ENCODE measurements at regions not wholly inside any gene's neighbourhood (a gene's known extent, or its start where the extent isn't known, plus 50 kb on each side); places are given as distances from the start of the nearest gene placed in this dataset.
"Not testable (repeated sequence)": the region's sequence is repeated elsewhere in the genome, so short reads cannot be mapped to it uniquely, and the experiment has no call there.

- no peak for DNase-seq
Measured at GRCh38 chr1:148385371-148386030, 97.6 kb downstream of the PPIAL4G start.

GRCh38 chr1:148383966-148384365, 99.1 kb downstream of the PPIAL4G start:
- no peak for DNase-seq

DNA sequence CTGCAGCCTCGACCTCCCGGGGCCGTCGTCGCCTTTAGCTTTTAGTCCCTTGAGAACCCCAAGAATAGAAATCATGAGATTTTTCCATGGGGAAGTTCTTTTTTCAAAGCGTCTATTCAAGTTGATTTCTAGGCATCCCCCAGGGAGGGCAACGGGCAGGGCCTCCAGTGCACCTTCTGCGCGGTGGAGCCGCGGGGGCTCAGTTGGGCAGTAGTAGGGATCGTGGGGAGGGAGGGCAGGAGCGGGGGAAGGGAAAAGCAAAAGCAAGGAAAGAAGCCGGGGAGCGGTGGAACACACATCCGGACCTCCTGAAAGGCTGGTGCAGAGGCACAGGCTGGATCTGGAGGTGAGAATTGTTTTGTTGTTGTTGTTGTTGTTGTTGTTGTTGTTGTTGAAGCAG, 103.4 kb downstream of the PPIAL4G start:
- no peak for DNase-seq

GRCh38 chr1:148379170-148379500, 104.0 kb downstream of the PPIAL4G start:
- no peak for DNase-seq

GRCh38 chr1:148377992-148378391, 105.1 kb downstream of the PPIAL4G start:
- DNase-seq: not testable (repeated sequence)

- not testable (repeated sequence) for DNase-seq
Measured at GRCh38 chr1:148377045-148377444, 106.1 kb downstream of the PPIAL4G start.

DNA sequence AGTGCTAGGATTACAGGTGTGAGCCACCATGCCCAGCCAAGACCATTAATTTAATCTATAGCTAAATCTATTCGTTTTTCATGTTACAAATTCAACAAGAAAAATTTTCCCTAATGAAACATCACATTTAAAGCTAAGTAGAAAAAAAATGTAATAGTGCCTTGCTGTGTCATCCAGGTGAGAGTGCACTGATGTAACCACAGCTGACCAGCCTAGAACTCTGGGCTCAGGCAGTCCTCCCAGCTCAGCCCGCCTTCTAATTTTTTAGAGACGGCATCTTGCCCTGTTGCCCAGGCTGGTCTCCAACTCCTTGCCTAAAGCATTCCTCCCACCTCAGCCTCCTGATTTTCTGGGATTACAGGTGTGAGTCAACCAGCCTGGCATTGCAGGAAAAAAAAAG, 109.0 kb downstream of the PPIAL4G start:
- no peak for DNase-seq

DNA sequence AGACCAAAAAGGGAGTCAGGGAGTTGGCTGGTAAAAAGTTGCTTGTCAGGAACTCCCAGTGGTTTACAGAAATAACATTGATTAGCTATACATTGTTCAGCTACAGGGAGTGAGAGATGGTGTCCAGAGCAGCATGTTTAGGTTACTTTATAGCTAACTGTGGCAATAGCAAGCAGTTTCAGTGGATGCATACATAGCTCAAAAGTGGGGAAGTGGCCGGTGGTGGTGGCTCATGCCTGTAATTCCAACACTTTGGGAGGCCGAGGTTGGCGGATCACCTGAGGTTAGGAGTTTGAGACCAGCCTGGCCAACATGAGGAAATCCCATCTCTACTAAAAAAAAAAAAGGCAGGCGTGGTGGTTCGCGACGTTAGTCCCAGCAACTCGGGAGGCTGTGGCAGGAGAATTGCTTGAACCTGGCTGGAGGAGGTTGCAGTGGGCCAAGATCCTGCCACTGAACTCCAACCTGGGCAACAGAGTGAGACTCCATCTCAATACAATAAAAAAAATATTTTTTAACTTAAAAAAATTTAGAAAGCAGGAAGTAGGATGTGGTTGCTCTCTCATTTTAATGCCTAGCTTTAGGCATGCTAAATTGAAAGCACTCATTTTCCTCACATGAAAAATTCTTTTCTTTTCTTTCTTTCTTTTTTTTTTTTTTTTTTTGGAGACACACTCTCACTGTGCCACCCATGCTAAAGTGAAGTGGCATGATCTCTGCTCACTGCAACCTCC, 109.7 kb downstream of the PPIAL4G start:
- DNase-seq: no peak

DNA sequence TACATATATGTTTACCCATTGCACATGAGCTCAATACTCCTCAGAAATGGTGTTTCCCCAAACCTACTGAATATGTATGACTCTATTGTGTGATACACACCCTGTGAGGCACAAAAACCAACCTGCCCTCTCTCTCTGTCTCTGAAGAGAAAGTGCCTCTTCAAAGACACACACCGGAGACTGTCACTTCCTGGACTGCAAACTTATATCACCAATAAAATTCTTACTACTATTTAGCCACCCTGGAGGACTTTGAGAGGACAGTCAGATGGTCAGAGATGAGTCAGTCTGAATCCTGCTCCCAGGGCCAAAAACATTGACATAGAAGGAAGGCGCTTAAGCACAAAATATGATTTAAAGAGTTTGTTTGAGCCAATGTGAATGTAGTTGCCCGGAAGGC, 110.4 kb downstream of the PPIAL4G start:
- DNase-seq: no peak

GRCh38 chr1:148372051-148372726, 110.9 kb downstream of the PPIAL4G start:
- DNase-seq: not testable (repeated sequence)

DNA sequence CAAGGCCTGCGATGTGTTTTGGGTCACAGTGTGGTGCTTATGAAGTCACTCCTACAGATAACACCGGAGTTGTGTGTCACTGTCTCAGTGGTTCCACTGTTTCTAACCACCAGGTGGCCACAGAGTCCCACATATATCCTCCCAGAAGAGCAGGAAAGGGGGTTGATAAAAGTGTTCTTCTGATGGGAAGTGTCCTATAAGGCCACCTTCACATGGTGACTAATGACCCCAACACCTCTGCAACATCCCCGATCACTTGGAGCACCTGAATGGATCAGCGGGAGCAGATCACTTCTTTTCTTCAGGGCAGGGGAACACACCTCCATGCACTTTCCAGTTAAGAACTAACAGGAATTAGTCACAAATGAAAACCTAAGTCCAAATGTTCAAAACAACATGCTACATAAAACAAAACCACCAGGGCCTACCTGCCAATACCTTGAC, 111.5 kb downstream of the PPIAL4G start:
- DNase-seq: not testable (repeated sequence)

DNA sequence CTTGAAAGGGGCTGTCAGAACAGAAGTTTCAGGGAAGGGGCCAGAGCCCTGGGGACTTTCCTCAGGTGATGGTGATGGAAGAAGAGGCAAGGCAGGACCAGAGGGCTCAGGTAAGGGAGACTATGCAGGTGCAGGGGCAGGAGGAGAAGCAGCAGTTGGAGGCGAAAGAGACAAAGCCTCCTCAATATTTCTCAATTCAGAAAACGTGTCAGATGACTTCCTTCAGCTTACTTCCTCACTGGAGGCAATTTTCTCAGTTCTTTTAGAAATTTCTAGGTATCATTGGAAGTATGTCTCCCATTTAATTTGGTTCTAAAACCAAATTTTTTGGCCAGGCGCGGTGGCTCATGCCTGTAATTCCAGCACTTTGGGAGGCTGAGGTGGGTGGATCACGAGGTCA, 112.4 kb downstream of the PPIAL4G start:
- DNase-seq: not testable (repeated sequence)

GRCh38 chr1:148367596-148367995, 115.5 kb downstream of the PPIAL4G start:
- no peak for DNase-seq

GRCh38 chr1:148366136-148366753, 116.9 kb downstream of the PPIAL4G start:
- not testable (repeated sequence) for DNase-seq

GRCh38 chr1:148365151-148365550, 118.0 kb downstream of the PPIAL4G start:
- DNase-seq: not testable (repeated sequence)

- DNase-seq: not testable (repeated sequence)
Measured at GRCh38 chr1:148363979-148364378, 119.1 kb downstream of the PPIAL4G start.

DNA sequence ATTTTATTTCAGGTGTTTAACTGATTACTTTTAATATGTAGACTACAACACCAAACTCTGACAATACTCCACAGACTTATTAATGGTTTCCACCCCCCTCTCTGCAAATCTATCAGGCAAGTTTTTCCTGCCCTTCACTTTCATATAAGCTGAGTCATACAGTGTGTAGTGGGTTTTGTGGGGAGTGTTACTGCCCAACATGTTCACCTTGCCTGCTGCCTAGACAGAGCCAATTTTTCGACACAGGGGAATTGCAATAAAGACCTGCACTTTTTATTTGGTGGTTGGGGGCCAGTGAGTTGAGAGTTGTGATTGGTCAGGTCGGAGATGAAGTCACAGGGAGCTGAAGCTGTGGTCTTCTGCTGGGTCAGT, 119.7 kb downstream of the PPIAL4G start:
- no peak for DNase-seq

DNA sequence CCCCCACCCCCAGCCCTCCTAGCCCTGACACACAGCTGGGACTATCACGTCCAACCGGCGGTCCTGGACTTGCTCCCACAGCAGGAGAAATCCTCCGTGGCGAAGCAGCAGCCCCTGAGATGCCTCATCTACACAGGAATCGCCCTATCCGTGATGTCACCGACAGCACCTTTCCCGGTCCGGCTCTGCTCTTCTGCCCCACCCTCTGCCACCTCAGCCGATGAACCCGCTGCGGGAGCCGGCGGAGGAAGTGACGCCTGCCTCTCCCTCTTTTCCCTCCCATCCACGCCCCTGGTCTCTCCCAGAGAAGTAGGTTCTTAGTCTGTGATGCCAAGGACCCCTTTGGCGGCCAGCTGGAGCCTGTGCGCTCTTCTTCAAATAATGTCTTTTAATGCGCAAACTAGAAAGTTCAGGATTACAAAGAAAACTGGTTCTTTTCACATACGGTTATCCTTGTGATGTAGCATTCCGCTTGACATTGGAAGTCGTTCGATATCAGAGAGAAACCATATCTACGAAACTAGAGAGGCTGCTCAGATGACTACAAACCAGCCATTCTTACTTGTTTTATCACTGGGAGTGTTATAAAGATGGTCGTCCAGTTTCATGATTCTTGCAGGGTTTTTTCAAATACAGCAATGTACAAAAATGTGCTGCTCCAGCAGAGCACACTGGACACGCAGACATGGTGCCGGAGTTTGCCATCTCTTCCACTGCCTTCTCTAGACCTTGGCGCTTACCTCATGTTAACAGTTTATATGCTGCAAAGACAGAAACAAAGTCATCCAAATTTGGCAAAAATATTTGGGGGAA, 120.3 kb downstream of the PPIAL4G start:
- DNase-seq: no peak

- no peak for DNase-seq
Measured at GRCh38 chr1:148362216-148362611, 120.9 kb downstream of the PPIAL4G start.

- DNase-seq: not testable (repeated sequence)
Measured at GRCh38 chr1:148361427-148362215, 121.5 kb downstream of the PPIAL4G start.

DNA sequence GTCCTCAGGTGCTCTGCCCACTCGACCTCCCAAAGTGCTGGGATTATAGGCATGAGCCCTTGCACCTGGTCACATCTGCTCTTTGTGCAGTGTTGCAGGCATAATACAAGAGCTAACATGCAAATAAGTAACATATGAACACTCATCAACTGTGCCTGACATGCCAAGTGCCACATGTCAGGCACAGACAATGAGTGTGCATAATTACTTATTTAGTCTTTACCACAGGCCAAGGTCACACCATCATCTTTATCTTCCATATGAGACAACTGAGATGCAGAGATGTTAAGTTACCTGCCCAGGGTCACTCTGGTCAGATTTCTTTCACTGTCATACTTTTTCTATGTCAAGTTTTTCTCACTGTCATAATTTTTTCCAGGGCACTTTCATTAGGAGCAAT, 126.1 kb downstream of the PPIAL4G start:
- no peak for DNase-seq

- no peak for DNase-seq
Measured at GRCh38 chr1:148355976-148356375, 127.1 kb downstream of the PPIAL4G start.
